ENCODE measurements at regions not wholly inside any gene's neighbourhood (a gene's known extent, or its start where the extent isn't known, plus 50 kb on each side); places are given as distances from the start of the nearest gene placed in this dataset.
"Not testable (repeated sequence)": the region's sequence is repeated elsewhere in the genome, so short reads cannot be mapped to it uniquely, and the experiment has no call there.

DNA sequence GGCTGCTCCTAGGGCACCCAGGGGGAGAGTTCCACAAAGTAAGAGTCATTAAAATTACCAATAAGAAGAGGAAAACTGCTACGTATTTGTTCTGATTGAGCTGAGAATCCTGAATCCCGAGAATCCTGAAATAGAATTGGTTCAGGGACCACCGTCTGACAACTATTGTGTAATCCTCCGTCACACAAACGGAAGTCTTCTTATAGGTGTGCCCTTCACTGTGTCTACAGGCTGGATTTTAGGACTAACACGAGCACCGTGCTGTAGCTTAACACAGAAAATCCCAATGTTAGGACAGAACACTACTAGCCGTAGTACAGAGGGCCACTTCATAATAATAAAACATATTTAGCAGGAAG lies 50.6 kb upstream of the RNF182 start:
- no peak for DNase-seq

DNA sequence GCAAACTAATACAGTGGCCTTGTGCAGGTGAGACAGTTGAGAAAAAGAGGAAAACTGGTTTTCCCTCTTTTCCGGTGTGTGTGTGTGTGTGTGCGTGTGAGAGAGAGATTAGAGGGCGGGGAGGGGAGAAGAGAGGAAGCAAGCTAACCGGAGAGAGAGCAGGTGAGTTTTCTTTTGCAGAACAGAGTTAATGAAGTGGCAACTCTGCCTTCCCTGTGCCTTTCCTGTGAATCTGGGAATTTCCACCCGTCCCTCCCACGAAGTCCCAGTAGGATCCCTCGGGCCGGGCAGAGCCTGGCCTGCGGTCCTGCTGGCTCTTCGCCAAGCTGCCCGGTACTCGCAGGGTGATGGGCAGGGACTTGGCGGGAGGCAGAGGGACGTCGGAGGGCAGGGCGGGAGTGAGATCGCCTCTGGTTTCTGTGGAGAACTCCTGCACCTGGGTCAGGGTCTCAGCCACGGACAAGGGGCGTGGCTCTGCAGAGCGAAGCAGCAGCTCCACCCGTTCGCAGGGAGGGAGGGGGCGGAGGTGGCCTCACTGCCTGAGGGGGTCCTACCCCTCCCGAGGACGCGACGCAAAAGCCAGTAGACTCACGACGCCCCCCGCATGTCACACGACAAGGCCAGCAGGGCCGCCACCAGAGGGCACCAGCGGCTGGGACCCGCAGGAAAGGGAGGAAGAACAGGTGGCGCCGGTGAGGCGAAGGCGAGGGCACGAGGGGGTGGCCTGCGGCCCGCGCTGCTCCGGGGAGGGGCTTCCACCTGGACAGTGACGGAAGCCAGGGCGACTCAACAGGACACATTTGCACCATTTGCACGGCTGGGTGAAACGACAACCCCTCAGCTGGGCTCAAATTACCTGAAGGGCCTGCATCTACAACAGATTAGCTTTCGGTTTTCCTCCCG lies 51.2 kb upstream of the RNF182 start:
- peak; percentile 84 to 85 for DNase-seq

DNA sequence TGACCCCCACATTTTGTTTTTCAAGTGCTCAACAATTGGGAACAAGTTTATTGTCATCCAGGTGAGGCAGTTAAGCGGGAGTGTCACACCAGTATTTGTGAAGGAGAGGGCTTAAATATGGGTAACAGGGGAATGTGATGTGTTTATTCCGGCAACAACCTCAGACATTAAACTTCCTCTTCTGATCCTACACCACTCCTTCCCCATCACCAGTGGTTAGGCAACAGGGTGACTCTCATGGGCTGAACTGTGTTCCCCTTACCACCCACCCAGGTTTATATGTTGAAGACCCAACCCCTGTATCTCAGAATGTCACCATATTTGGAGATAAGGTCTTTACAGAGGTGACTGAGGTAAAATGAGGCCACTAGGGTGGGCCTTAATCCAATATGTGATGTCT lies 52.1 kb upstream of the RNF182 start:
- no peak for DNase-seq

DNA sequence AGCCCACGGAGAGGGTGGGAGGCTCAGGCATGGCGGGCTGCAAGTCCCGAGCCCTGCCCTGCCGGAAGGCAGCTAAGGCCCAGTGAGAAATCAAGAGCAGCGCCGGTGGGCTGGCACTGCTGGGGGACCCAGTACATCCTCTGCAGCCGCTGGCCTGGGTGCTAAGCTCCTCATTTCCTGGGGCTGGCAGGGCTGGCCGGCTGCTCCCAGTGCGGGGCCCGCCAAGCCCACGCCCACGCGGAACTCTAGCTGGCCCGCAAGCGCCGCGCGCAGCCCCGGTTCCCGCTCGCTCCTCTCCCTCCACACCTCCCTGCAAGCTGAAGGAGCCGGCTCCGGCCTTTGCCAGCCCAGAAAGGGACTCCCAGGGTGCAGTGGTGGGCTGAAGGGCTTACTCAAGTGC lies 52.7 kb upstream of the RNF182 start:
- not testable (repeated sequence) for DNase-seq

DNA sequence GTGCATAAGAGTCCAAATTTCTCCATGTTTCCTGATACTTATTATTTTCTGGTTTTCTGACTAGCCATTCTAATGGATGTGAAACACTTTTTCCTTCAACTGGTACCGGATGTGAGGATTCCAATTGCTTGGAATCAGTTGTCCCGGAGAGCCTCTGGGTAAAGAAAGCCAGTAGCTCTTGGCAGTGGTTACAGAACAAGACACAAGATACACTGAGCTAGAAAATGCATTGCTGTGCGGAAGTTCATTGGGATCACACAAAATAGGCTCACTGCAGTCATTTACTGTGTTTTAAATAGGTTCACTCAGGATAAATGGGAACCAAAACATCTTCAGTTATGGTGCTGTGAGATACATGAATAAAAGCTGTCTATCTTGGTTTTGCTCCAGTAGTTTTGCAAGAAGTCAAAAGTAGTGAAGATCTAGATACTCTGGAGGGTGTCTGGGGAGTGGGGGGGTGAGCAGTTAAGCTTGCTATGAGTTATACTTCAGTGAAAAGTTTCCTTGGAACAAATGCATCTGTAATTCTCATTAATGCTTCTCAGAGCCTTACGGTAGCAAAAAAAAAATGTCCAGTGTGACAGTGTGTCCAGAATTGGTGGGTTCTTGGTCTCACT lies 54.4 kb upstream of the RNF182 start:
- no peak for DNase-seq

DNA sequence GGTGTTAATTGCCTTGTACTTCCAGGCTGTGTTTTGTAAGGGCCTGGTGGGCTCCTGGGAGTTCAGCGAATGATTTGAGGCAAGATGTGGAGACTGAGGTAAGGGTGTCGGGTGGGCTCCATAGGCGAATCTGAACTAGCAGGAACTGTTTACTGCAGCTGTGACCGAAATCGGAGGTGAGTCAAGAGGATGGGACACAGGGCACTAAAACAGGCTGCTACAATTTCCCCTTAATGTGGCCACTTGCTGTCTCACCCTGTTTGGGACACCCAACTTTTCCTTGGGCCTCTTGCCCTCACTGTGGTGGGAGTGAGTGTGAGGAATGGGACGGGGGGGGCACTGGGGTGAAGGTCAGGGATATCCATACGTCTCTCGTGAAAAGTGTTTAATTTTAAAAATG lies 53.9 kb upstream of the MCUR1 start:
- DNase-seq: no peak

DNA sequence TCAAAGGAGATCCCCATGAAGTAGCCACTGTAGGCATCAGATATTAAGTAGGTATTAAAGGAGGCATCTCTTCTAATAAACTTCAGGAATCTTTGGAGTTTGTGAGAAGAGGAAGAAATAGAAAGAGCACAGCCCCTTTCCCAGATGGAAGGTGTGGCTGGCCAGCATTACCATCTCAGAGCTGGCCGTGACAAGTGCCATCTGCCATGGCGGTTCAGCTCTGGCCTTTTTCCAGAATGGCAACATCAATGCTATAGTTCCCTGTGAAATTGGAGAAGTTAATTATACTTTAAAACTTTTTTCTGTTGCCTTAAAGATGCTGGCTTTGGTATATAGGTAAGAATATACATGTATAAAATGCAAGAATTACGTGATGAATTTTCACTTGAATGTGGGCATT lies 51.9 kb upstream of the MCUR1 start:
- DNase-seq: no peak

DNA sequence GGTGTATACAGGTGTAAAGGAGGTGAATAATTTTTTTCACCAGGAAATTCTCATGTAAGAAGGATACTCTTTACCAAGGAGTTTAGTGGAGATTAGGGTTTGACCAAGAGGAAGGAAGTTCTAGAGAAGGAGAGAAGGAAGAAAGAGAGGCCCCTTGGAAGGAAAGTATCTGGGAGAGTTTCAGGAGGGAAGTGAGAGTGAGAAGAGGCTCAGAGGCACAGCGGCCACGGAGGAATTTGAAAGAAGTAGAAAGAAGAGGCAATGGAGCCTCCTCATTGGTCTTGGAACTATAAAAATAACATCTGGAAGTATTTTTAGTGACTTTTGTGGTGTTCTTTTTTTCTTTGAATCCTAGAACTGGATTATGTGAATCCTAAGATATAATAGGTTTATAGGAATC lies 50.8 kb upstream of the MCUR1 start:
- DNase-seq: no peak

DNA sequence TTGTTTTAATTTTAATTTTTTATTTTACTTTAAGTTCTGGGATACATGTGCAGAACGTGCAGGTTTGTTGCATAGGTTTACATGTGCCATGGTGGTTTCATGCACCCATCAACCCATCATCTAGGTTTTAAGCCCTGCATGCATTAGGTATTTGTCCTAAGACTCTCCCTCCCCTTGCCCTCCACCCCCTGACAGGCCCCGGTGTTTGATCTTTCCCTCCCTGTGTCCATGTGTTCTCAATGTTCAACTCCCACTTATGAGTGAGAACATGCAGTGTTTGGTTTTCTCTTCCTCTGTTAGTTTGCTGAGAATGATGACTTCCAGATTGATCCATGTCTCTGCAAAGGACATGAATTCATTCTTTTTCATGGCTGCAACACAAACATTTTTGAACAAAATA lies 50.3 kb upstream of the MCUR1 start:
- DNase-seq: not testable (repeated sequence)

All from activated T-cell treated with anti-CD3 and anti-CD28 coated beads, Interleukin-2, amount 50 U/mL, for 48 hours (primary cell).